Omental fat pad (tissue), 3 donors: ENCODE measurements at regions not wholly inside any gene's neighbourhood (a gene's known extent, or its start where the extent isn't known, plus 50 kb on each side); places are given as distances from the start of the nearest gene placed in this dataset.

Experiments used
- ATAC-seq: fragments of 150-250 bp; one replicate; pipeline ENCODE4 v1.9.1; 2016; ENCODE audit warnings: mild to moderate bottlenecking, moderate library complexity; ENCODE audit not compliant: low FRiP score
- DNase-seq: peaks from one replicate; pipeline ENCODE4 v3.0.0-alpha.2; 2019; ENCODE audit warnings: low spot score
- TF ChIP-seq, protein P1 (sequence below), 3 donors: fragments of 450-650 bp; IDR thresholded peaks; one replicate each; pipeline ENCODE4 v1.5.1; 2016 to 2017; ENCODE audit warnings: antibody characterized with exemption in 3 of 3, mild to moderate bottlenecking in 3 of 3, moderate library complexity in 2 of 3

DNA sequence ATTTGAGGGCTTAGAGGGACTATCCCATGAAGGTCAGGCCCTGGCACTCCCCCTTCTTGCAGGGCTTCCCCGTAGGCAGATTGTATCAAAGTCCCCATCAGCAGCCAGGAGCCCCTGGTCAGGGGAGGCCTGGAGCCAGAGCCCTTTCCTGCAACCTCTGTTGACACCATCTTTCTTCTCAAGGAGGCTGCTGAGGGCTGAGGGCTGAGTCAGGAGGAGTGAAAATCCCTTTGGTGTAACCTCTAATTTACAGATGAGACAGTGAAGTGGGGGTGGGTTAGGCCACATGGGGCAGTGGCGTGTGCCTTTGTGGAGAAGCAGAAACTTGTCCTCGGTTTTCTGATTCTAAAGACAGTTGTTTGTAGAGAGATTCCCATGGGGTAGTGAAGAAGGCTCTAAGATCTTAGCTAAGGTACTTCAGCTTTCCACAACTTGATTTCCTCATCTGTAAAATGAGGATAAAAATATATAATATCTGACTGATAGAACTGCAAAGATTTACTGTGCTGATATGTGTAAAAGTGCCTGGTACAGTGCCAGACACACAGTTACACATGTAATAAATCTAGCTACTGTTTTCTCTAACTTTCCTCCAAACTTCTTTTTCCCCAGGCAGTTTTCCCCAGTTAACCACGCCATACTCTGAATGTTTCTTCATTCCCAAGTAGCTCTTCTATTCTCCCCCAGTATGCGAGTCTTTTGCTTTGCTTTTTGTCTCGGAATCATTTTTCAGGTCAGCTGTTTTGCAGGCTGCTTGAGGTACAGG lies 249.4 kb upstream of the TPM1 start:
- TF ChIP-seq, protein P1, sequence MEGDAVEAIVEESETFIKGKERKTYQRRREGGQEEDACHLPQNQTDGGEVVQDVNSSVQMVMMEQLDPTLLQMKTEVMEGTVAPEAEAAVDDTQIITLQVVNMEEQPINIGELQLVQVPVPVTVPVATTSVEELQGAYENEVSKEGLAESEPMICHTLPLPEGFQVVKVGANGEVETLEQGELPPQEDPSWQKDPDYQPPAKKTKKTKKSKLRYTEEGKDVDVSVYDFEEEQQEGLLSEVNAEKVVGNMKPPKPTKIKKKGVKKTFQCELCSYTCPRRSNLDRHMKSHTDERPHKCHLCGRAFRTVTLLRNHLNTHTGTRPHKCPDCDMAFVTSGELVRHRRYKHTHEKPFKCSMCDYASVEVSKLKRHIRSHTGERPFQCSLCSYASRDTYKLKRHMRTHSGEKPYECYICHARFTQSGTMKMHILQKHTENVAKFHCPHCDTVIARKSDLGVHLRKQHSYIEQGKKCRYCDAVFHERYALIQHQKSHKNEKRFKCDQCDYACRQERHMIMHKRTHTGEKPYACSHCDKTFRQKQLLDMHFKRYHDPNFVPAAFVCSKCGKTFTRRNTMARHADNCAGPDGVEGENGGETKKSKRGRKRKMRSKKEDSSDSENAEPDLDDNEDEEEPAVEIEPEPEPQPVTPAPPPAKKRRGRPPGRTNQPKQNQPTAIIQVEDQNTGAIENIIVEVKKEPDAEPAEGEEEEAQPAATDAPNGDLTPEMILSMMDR (IDR thresholded peaks at IDR 0.05), result no peak
- DNase-seq (no peak), ATAC-seq (no peak)

DNA sequence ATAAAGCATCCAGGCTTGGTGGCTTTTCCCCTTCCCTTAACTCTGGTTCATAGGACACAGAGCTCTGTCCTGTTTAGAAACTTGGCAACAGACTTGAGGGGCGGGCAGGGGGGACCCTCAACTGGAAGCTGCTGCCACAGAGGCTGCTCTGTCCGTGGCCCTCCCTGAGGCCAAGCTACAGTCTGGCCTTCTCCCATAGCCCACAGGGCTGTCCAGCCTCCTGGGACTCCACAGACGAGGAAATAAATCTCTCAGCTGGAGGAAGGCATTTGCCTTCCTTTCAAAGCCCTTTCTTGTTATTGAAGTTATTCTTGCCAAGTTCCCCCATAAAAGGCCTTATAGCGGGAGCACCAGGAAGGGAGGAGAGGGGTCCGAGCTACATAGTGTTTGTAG lies 248.8 kb upstream of the TPM1 start:
- ATAC-seq (no peak), DNase-seq (no peak)
- TF ChIP-seq, protein P1 (IDR thresholded peaks at IDR 0.05), result no peak

- DNase-seq (no peak), ATAC-seq (no peak)
- TF ChIP-seq, protein P1 (IDR thresholded peaks at IDR 0.05), result no peak
These were observed 247.4 kb upstream of the TPM1 start for GRCh38 chr15:62795171-62795570.

- ATAC-seq (no peak), DNase-seq (no peak)
- TF ChIP-seq, protein P1 (IDR thresholded peaks at IDR 0.05), result no peak
These were observed 246.5 kb upstream of the TPM1 start for GRCh38 chr15:62795700-62796695.

DNA sequence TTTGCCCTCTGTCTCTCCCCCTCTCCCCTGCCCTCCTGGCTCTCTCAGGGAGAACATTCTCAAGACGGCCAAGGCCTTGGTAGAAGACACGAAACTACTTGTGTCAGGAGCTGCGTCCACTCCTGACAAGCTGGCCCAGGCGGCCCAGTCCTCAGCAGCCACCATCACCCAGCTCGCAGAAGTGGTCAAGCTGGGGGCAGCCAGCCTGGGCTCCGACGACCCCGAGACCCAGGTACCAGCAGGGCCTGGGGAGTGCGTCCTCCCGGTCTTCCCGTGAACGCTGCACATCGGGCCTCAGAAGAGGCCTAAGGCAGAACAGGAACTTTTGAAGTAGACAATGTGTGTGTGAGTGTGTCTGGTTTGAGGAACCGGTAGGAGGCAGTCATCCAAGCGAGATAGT lies 245.4 kb upstream of the TPM1 start:
- TF ChIP-seq, protein P1 (IDR thresholded peaks at IDR 0.05), result no peak
- ATAC-seq (no peak), DNase-seq (no peak)

- TF ChIP-seq, protein P1 (IDR thresholded peaks at IDR 0.05), result no peak
- ATAC-seq (no peak), DNase-seq (no peak)
These were observed 244.0 kb upstream of the TPM1 start for GRCh38 chr15:62798536-62798935.
